ENCODE measurements at regions not wholly inside any gene's neighbourhood (a gene's known extent, or its start where the extent isn't known, plus 50 kb on each side); places are given as distances from the start of the nearest gene placed in this dataset.

DNA sequence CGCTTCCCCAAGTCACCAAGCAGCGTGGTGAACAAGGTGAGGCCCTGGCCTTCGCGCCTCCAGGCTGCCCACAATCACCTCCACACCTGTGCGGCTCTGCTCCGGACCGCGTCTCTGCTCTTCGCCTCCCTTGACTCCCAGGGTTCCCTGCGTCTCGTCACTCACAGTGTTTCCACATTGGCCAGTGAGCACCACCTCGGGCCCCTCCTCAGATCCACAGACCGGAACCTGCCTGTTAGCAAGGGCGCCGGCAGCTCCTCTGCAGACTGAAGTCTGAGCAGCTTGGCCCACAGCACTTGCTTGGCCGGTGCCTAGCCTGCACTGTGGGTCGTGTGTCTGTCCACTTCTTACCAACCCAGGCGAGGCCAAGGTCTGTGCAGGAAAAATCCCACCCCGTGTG, 155.3 kb upstream of the ALKAL2 start:
- no peak overlapping the region for H3K4me2 ChIP-seq (ENCODE audit: low read length)
- no peaks in the 10 kb centered on the region for H3K9me3 ChIP-seq (ENCODE audit: insufficient read depth, low read length)
- no peak overlapping the region for H3K27ac ChIP-seq (ENCODE audit: low read length)

DNA sequence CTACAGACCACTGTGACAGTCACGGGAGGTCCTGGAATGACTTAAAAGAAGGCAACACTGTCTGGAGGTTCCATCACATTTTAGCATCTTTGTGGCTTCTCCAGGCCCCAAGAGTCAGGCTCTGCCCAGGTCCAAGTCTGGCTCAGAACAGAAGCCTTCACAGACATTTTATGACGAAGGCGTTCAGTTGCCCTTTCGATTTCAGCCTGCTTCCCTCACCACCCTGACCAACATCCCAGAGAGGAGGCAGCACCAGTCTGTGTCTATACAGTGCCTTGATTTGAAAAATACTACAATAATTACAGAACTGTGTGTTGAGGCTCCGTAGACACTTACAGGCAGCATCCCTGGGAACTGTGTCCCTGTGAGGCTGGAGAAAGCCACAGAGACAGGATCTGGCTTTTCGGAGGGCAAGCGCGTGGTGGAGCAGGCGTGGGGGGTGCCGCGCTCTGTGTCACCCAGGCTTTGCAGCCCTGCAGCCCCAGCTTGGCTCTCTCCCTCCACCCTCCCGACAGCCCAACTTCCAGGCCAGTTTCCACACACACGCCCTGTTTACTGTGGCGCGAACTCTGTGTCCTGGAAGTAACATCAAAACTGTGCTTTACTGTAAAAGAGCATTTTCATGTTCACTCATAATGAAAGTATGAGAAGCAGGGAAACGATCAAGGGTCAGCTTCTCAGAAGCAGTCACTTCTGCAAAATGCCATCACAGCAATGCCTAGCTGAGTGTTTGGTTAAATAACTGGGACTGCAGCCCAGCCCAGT, 153.5 kb upstream of the ALKAL2 start:
- H3K9me3 ChIP-seq (ENCODE audit: insufficient read depth, low read length) = peaks cover 3% of the 10 kb centered on the region; the same call in 1 of the 2 replicates
- no peak overlapping the region for H3K27ac ChIP-seq (ENCODE audit: low read length)

More for the DNA sequence above, 155.3 kb upstream of the ALKAL2 start:
- H2AFZ ChIP-seq (ENCODE audit: low read depth, low read length) = no peak overlapping the region
- H3K27me3 ChIP-seq (ENCODE audit: low read depth, low read length) = no peaks in the 10 kb centered on the region
- TF ChIP-seq EZH2phosphoT487 (IDR thresholded peaks at IDR 0.05; ENCODE audit: low read depth) = no peak
- TF ChIP-seq, protein P1, sequence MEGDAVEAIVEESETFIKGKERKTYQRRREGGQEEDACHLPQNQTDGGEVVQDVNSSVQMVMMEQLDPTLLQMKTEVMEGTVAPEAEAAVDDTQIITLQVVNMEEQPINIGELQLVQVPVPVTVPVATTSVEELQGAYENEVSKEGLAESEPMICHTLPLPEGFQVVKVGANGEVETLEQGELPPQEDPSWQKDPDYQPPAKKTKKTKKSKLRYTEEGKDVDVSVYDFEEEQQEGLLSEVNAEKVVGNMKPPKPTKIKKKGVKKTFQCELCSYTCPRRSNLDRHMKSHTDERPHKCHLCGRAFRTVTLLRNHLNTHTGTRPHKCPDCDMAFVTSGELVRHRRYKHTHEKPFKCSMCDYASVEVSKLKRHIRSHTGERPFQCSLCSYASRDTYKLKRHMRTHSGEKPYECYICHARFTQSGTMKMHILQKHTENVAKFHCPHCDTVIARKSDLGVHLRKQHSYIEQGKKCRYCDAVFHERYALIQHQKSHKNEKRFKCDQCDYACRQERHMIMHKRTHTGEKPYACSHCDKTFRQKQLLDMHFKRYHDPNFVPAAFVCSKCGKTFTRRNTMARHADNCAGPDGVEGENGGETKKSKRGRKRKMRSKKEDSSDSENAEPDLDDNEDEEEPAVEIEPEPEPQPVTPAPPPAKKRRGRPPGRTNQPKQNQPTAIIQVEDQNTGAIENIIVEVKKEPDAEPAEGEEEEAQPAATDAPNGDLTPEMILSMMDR (IDR thresholded peaks at IDR 0.05; ENCODE audit: low read depth, low read length) = no peak
- no peaks in the 10 kb centered on the region for H3K36me3 ChIP-seq (replicated peaks; ENCODE audit: low read depth, low read length)
- no peak overlapping the region for H3K9ac ChIP-seq (ENCODE audit: low read length)
- H3K4me1 ChIP-seq (ENCODE audit: low read length) = no peaks in the 10 kb centered on the region
- no peaks in the 10 kb centered on the region for H4K20me1 ChIP-seq (ENCODE audit: insufficient read depth, low read length)
- H3K79me2 ChIP-seq (ENCODE audit: low read length) = no peaks in the 10 kb centered on the region
- H3K4me3 ChIP-seq (ENCODE audit: low read length) = no peak overlapping the region

GRCh38 chr2:440403-440740, 152.5 kb upstream of the ALKAL2 start:
- Histone ChIP-seq H3K36me3 (replicated peaks; ENCODE audit: low read depth, low read length) (no peaks in the 10 kb centered on the region), H4K20me1 (ENCODE audit: insufficient read depth, low read length) (no peaks in the 10 kb centered on the region), H2AFZ (ENCODE audit: low read depth, low read length) (no peak overlapping the region), H3K4me1 (ENCODE audit: low read length) (no peaks in the 10 kb centered on the region), H3K27ac (ENCODE audit: low read length) (no peak overlapping the region), H3K27me3 (ENCODE audit: low read depth, low read length) (no peaks in the 10 kb centered on the region), H3K79me2 (ENCODE audit: low read length) (no peaks in the 10 kb centered on the region), H3K9ac (ENCODE audit: low read length) (no peak overlapping the region), H3K4me3 (ENCODE audit: low read length) (no peak overlapping the region), H3K9me3 (ENCODE audit: insufficient read depth, low read length) (peaks cover 3% of the 10 kb centered on the region; the same call in 1 of the 2 replicates), H3K4me2 (ENCODE audit: low read length) (no peak overlapping the region)
- TF ChIP-seq EZH2phosphoT487 (IDR thresholded peaks at IDR 0.05; ENCODE audit: low read depth) = no peak
- TF ChIP-seq, protein P1 (IDR thresholded peaks at IDR 0.05; ENCODE audit: low read depth, low read length) = no peak

More for the DNA sequence above, 153.5 kb upstream of the ALKAL2 start:
- TF ChIP-seq, protein P1 (IDR thresholded peaks at IDR 0.05; ENCODE audit: low read depth, low read length) = no peak
- TF ChIP-seq EZH2phosphoT487 (IDR thresholded peaks at IDR 0.05; ENCODE audit: low read depth) = no peak
- no peak overlapping the region for H2AFZ ChIP-seq (ENCODE audit: low read depth, low read length)
- no peaks in the 10 kb centered on the region for H3K36me3 ChIP-seq (replicated peaks; ENCODE audit: low read depth, low read length)
- no peak overlapping the region for H3K4me3 ChIP-seq (ENCODE audit: low read length)
- H3K4me2 ChIP-seq (ENCODE audit: low read length) = no peak overlapping the region
- H3K4me1 ChIP-seq (ENCODE audit: low read length) = no peaks in the 10 kb centered on the region
- no peak overlapping the region for H3K9ac ChIP-seq (ENCODE audit: low read length)
- H3K79me2 ChIP-seq (ENCODE audit: low read length) = no peaks in the 10 kb centered on the region
- no peaks in the 10 kb centered on the region for H4K20me1 ChIP-seq (ENCODE audit: insufficient read depth, low read length)
- H3K27me3 ChIP-seq (ENCODE audit: low read depth, low read length) = no peaks in the 10 kb centered on the region

DNA sequence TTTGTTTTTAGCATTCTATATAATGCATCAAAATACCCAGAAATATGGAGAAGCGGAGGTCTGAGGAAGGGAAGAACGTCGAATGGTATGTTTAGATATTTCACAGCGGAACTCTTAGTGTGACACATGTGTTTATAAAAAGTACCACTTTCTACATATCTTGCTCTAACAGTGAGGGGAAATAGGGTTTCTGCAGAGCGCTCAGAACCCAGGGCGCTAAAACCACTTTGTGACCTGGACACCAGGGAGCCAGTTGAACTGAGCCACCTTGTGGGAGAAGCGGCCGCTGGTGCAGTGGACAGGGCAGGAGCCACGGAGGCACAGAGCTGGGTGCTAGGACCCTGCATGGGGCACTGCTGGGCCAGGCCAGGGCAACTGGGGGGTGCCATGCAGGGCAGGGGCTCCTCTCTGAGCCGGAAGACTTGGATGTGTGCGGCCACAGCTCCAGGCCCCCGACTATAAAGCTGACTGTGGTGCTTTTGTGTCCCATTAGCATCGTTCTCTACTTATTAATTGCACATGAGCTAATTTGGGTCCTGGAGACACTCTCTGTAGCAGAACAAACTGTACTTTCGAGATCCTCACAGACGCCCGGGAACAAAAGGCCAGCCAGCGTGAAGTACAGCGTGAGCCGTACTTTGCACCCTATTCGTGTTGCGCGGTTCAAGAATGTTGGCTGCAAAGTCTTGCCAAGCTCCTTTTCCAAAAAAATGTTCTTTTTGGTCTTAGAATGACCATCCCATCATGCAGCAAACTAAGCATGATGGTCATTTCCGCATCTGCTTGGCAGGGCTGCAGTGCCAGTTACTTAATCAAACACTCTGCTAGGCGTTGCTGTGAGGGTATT, 151.9 kb upstream of the ALKAL2 start:
- H3K9ac ChIP-seq (ENCODE audit: low read length) = no peak overlapping the region
- no peaks in the 10 kb centered on the region for H3K79me2 ChIP-seq (ENCODE audit: low read length)
- H3K27ac ChIP-seq (ENCODE audit: low read length) = no peak overlapping the region
- H4K20me1 ChIP-seq (ENCODE audit: insufficient read depth, low read length) = no peaks in the 10 kb centered on the region
- H3K4me2 ChIP-seq (ENCODE audit: low read length) = no peak overlapping the region
- TF ChIP-seq, protein P1 (IDR thresholded peaks at IDR 0.05; ENCODE audit: low read depth, low read length) = no peak
- no peak for TF ChIP-seq EZH2phosphoT487 (IDR thresholded peaks at IDR 0.05; ENCODE audit: low read depth)
- H3K4me3 ChIP-seq (ENCODE audit: low read length) = no peak overlapping the region
- H2AFZ ChIP-seq (ENCODE audit: low read depth, low read length) = no peak overlapping the region
- H3K9me3 ChIP-seq (ENCODE audit: insufficient read depth, low read length) = peaks cover 3% of the 10 kb centered on the region; the same call in 1 of the 2 replicates
- no peaks in the 10 kb centered on the region for H3K27me3 ChIP-seq (ENCODE audit: low read depth, low read length)
- no peaks in the 10 kb centered on the region for H3K36me3 ChIP-seq (replicated peaks; ENCODE audit: low read depth, low read length)
- H3K4me1 ChIP-seq (ENCODE audit: low read length) = no peaks in the 10 kb centered on the region

Data from OCI-LY3 (cell line).